GM04504 (cell line): ENCODE measurements at regions not wholly inside any gene's neighbourhood (a gene's known extent, or its start where the extent isn't known, plus 50 kb on each side); places are given as distances from the start of the nearest gene placed in this dataset.
"Not testable (repeated sequence)": the region's sequence is repeated elsewhere in the genome, so short reads cannot be mapped to it uniquely, and the experiment has no call there.

Source experiments
- DNase-seq: peaks from one replicate; pipeline ENCODE4 v3.0.0-alpha.2; 2012; ENCODE audit warnings: low read depth

DNA sequence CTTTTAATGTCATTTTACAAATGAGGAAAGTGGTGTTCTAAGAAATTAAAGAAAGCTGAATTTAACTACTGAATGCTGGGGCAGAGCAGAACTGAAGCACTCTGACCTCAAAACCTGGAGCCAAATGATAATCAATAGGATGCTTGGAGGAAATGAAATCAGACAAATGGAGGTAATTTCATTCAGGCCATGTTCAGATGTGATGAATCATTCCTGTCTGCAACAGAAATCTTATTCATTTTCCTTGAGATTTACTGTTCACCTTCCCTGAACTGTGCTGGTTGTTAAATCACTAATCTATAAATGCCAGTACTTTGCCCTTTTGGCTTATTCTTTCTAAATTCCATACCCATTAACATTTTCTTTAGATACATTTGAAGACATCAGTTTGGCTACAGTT, 85.6 kb upstream of the SNX7 start:
- DNase-seq: no peak

DNA sequence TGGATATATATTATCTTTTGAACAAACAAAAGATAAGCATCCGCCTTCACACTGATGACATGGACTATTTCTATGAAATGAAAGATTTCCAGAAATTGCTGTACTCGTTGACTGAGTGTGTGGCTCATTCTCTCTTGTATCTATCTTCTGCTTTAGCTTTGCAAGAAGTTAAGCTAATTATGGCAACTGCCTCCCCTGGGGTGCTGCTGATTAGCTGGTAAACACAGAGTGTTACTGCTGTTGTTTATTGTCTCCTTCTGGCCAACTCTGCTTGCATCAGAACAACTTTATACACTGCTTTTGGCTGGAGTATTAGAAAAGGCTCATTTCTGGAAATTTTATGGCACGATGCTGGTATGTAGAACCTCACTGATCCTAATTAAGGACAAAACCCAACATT, 95.6 kb upstream of the SNX7 start:
- DNase-seq: no peak

DNA sequence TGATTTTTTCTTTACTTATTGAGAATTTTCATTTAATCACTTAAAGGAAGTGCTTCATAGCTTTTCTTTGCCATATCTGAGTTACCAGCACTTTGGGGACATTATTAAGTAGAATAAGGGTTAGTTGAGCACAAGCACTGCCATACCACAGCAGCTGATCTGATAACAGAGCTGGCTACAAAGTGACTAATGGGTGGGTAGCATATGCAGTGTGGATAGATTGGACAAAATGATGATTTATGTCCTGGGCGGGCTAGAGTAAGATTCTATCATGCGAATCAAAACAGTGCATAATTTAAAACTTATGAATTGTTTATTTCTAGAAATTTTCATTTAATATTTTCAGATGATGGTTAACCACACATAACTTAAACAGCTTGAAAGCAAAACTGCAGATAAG, 102.2 kb upstream of the SNX7 start:
- DNase-seq: no peak

DNA sequence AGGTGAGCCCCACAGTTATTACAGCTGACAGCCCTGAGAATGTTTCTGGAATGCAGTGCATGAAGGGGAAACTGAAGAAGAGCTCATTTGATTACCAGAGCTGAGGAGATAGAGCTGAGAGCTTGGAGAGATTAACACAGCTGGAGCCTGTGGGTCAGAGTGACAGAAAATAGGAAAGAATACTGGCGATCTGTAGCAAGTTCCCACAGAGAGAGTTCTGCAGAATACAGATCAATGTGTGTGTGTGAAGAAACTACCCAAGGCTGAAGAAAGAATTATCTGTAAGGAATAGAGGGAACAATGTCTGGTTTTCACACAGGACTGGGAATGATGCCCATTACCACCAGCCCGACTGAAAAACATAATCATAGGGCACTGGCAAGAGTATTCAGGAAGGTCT, 103.6 kb upstream of the SNX7 start:
- no peak for DNase-seq

DNA sequence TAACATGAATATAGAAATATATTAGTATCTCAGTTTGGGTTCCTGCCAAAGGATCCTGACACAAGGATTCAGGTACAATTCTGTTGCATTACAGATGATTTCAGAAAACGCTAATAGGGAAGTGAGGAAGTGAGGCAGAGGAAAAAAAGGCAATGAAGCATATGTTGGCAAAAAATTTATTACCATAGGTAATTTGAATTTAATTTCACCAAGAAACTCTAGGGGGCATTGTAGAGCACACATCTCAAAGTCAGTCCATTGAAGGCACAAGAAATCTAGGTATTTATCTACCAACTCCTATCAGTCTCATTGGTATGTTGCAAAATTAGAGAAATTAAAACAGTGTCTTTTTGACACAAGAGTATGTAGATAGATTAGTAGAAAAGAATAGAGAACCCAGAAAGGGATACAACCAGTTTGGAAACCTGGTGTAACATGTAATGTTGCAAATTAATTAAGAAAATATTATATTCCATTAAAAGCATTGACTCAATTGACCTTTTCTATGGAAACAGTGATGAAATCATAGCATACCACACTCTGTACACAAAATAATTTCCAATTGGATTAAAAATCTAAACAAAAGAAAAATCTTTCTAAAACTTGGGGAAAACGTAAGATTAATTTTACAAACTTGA, 104.9 kb upstream of the SNX7 start:
- DNase-seq: no peak

DNA sequence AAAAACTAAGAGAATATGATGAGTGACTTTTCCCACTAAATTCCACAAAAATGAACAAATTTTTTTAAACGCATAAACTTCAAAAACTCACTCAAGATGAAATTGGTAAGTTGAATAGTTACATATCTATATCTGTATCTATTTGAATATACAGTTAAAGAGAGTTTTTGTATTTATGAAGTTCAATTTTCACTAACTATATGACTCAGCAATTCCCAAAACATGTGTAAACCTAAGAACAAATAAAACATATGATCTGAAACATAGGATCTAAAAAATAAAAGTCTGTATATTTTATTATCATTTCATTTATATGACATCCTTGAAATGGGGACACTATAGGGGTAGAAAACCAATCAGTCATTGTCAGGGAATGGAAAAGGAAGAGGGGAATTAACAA, 105.7 kb upstream of the SNX7 start:
- no peak for DNase-seq

DNA sequence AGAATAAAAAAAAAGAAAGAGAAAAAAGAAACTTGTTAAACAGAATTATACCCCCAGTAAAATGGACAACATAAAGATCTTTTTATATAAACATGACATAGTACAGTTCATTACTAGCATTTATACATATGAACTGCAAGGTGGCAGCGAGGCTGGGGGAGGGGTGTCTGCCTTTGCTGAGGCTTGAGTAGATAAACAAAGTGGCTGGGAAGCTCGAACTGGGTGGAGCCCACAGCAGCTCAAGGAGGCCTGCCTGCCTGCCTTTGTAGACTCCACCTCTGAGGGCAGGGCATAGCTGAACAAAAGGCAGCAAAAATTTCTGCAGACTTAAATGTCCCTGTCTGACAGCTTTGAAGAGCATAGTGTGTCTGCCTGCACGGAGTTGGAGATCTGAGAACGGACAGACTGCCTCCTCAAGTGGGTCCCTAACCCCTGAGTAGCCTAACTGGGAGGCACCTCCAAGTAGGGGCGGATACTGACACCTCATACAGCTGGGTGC, 108.9 kb upstream of the SNX7 start:
- DNase-seq: not testable (repeated sequence)

DNA sequence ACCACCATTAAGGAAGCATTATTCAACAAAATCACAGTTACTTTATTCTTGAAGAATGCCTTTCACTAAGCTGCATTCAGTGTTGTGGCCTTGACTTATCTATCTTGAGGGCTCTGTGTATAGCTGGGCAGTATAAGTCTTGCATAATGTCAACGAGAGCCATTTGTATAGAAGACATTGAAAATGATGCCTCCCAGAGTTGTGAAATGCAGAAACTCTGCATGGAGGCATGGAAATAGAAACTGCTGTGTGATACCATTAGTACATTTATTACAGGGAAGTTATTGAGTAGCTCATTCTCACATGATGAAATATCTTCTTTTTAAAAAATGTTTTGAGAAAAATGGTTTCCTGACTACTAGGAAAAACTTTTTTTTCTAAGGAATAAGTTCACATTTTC, 111.4 kb upstream of the SNX7 start:
- no peak for DNase-seq

DNA sequence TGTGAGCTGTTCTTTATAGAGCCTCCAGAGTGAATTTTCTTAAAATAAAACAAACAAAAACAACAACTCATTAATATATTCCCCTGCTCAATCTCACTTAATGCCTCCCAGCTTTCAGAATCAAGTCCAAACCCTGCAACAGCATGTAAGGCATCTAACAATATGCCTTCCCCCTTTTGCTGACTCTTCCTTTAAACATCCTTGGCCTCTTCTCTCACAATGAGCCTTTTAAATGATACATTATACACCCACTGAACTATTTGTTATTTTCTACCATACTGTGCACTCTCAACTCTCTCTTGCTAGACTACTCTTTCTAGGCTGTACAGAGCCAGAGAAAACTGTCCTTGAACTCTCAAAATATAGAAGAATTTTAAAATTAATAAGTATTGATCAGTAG, 115.2 kb upstream of the SNX7 start:
- DNase-seq: no peak

DNA sequence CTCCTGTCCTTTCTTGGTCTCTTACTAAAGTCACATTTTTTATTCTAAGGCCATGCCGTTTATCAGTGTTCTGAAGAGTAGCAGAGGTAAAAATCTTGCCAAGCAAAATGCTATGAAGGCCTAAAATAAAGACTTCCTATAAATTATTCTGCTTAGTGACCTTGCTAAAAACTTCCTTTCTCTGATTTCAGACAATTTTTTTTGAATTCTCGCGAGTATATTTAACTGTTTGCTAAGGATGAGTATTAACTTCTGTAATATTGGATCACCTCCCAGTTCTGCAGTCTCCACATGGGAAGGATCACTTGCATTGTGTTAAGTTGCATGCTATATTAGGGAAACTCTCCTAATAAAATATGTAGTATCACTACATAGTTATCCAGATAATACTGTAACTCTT, 123.4 kb upstream of the SNX7 start:
- DNase-seq: no peak

DNA sequence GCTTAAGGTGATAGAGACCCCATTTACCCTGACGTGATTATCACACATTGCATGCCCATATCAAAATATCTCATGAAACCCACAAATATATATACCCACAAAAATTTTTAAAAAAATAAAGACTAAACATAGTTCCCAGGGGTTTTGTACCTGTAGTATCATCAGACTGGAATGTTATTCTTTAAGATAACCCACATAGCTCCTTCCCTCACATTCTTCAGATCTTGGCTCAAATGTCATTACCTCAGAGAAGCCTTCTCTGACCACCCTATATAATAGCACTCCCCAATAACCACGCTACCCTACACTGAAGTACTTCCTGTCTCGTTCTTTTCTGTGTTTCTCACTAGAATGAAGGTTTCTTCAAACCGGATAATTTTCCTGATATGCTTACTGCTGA, 138.3 kb upstream of the SNX7 start:
- no peak for DNase-seq

DNA sequence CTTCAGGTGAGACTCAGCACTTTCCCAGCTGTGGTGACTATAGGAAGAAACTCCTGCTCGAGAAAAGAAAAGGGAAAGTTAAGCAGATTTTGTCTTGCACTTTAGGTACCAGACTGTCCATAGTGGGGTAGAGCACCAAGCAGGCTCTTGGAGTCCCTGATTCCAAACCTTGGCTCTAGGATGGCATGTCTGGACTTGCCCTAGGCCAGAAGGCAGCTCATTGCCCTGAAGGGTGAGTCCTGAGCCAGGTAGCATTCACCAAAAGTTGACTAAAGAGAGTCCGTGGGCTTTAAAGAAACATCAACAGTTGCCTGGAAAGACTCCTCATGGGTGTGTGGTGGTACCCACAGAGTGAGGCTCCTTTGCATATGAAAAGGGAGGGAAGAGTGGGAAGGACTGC, 145.2 kb upstream of the SNX7 start:
- DNase-seq: no peak

DNA sequence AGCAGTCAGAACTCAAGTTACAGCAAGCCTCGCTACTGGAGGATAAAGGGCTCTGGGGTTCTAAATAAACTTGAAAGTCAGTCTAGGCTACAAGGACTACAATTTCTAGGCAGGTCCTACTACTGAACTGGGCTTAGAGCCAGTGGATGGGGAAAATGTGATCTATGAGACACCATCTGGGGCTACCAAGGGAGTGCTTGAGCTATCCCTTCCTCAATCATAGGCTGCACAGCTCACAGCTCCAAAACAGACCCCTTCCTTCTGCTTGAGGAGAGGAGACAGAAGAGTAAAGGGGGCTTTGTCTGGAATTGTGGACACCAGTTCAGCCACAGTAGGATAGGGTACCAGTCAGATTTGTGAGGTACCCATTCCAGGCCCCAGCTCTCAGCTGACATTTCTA, 145.8 kb upstream of the SNX7 start:
- no peak for DNase-seq

DNA sequence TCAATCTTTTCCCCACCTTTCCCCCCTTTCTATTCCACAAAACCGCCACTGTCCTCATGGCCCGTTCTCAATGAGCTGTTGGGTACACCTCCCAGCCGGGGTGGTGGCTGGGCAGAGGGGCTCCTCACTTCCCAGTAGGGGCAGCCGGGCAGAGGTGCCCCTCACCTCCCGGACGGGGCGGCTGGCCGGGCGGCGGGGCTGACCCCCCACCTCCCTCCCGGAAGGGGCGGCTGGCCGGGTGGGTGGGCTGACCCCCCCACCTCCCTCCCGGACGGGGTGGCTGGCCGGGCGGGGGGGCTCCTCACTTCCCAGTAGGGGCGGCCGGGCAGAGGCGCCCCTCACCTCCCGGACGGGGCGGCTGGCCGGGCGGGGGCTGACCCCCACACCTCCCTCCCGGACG, 149.3 kb upstream of the SNX7 start:
- not testable (repeated sequence) for DNase-seq

DNA sequence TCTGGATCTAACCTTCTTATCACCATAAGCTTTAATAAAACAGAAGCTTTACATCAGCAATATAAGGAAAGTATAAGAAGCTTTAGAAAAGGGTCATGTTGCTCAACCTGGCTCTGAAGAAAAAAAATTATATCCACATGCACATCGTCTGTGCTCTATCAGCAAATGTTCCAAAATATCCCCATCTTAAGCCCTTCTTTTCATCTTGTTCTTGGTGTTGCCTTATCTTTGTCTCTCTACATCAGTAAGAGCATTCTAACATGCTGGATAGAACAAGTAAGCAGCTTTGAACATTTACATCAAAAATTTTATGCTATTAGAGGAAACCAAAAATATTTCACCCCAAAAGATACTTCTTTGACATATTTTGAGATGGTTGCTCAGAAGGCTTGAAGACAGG, 157.8 kb upstream of the SNX7 start:
- no peak for DNase-seq

DNA sequence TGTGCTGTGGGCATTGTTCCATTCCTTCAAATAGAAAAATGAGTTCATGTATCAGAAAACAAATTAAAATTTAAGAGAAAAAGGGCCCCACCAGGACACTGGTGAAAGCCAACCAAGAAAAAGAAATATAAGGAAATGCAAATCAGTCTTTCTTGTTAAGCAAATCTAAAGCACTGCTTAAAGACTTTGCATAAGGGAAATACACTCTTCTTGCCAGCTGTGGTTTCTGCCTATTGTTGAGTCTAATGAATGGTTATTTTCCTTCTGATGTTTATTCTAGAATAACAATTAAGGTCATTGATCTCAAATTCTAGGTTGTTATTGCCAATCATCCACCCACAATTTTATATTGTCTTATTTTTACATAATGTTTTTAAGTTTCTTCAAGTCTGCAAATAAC, 158.6 kb upstream of the SNX7 start:
- no peak for DNase-seq

DNA sequence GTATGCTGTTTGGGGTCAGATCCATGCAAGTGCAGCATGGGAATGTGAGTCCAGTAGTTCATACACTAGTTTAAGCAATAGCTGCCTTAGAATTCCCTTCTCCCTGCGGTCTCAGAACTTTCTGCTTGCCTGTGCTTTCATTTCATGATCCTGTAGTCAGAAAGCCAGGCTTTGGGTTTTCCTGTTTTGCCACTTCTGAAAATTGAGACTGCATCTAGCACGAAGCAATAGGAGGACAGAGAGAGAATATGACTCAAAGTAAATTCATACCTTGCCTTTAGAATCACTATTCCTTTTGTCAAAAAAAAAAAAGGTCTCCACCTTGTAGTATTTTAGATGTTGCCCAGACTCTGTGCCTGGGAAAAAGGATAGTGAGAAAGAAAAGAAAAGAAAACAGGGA, 161.2 kb upstream of the SNX7 start:
- DNase-seq: no peak

DNA sequence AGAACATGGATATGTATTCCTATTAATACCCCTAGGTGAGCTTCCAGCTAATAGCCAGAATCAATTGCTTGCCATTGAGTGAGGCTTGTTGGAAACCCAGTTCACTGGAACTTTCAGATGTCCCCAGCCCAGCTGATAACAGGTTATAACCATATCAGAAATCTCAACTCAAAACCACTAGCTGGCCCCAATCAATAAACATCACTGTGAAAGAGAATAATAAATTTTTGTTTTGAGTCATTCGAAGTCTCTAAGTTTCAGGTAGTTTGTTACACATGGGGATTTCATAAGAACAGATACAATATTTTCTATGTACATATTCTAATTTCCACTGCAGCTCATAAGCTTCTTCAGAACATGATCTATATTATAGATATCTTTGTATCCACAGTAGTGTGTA, 162.9 kb upstream of the SNX7 start:
- no peak for DNase-seq

DNA sequence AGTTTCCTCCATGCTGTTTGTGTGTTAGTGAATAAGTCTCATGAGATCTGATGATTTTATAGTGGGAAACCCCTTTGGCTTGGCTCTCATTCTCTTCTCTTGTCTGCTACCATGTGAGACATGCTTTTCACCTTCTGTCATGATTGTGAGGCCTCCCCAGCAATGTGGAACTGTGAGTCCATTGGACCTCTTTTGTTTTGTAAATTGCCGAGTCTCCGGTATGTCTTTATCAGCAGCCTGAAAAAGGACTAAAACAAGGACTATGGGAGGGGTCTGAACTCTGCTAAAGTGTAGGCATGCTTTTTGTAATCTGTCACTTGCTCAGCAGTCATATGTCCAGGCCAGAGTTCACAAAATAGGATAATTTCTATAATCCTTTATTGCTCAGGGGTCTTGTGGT, 164.0 kb upstream of the SNX7 start:
- DNase-seq: no peak

DNA sequence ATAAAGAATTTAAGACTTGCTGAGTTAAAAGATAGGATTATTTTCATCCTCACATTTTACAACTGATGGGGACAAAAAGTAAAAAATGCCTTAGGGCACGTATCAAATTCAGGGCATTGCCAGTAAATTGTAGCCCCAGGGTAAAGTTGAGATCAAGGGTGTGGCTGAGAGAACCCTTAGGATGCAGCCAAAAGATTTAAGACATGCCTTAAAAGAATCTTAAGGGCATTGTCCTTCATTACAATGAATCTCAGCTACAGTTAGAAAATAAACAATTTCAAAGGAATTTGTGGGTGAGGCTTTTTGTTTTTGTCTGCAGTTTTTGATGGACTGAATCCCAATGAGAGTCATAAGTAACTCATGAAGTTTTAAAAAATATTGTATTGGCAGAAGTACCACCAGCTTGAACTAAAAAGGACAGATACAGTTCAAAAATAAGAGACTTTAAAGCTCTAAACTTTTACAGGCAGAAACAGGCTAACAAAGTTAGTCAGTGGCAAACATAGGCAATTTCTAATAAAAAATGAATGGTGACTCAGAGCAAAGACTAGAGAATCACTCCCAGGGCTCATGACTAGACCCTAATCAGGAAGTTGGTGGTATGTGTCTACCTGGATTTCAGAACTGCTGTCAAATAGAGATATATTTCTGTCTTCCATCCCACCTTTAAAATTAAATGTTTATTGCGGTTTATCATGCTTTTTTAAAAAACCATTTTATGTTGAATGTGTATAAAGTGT, 165.1 kb upstream of the SNX7 start:
- no peak for DNase-seq

DNA sequence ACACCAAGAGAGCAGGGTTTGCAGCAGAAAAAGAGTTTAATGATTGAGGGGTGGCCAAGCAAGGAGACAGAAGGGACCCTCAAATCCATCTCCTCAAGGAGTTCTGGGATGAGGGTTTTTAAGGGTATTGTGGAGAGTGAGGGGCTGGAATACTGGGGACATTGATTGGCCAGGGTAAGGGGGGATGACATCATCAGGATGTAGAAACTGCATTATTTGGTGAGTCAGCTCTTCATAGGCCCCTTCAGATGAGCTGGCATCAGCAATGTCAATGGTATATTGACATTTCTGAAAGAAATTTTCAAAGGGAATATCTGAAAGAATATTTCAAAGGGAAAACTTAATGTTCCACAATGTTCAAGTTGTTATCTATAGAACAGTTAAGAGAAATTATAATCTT, 168.1 kb upstream of the SNX7 start:
- no peak for DNase-seq

DNA sequence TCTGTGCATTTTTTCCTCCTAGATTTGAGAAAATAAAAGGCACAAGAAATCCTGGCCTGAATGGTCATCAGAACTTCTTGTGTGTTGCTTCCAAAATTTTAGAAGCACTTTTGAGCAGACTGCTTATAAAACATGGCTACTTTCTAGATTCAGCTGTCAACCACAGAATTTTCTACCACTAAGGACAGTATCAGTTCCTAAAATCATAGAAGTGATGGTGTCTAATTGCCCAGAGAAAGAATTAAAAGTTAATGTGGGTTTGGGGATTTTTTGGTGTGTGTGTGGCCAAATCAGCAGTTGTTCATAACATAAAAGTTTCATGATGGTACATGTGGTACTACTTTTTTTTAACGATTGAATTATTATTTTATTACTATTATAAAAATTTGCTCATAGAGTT, 171.4 kb upstream of the SNX7 start:
- no peak for DNase-seq

DNA sequence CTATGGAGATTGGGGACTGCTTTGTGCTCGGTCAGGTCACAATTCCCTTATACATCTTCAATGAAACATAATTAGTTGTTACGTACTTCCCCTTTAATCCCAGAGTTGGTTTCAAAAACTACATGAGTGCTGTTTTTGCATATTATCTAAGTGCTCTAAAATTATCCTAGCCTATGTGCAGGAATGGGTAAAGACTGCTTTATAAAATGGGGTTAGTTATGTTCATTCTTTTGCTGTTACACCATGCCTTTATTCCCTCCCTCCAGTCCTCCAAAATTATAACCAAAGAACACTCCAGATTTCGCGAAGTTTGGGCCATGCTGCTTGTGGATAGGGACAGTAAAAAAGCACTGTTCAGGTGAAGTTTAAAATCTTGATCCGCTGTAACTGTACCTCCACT, 173.9 kb upstream of the SNX7 start:
- no peak for DNase-seq

DNA sequence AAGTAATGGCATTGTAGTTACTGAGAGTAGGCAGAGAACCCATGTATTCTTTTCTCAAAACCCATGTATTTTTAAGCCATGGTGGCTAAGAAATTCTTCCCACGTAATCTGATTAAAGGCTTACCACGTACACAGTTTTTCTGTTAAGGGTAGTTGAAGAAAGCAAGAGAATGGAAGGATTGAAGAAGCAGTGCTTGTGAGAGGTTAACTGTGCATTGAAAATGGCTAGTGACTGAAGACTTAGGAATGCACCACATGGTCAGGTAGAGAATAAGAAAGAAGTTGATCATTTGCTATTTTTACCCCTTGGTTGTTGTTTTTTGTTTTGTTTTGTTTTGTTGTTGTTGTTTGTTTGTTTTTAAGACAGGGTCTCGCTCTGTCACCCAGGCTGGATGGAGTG, 178.9 kb upstream of the SNX7 start:
- DNase-seq: no peak
